Cardiac muscle cell (in vitro differentiated cells and primary cell): ENCODE measurements at regions not wholly inside any gene's neighbourhood (a gene's known extent, or its start where the extent isn't known, plus 50 kb on each side); places are given as distances from the start of the nearest gene placed in this dataset.
"Not testable (repeated sequence)": the region's sequence is repeated elsewhere in the genome, so short reads cannot be mapped to it uniquely, and the experiment has no call there.

Experiments used
- DNase-seq, 2 donors: peaks; one replicate each; pipeline versions ENCODE4 v3.0.0 to v3.0.0-alpha.2; 2010 to 2017; ENCODE audit warnings: low read depth in 1 of 2, low spot score in 1 of 2
- H3K27ac ChIP-seq: fragments of 200-600 bp; sonication (generic); 2 replicates; pipeline ENCODE4 v1.5.1; 2016
- H3K27me3 ChIP-seq: fragments of 200-600 bp; sonication (generic); 2 replicates; pipeline ENCODE4 v1.6.0; 2016; ENCODE audit warnings: control low read depth
- H3K36me3 ChIP-seq: fragments of 200-600 bp; sonication (generic); 2 replicates; pipeline ENCODE4 v1.5.1; 2016; ENCODE audit warnings: control low read depth
- H3K4me1 ChIP-seq: fragments of 200-600 bp; sonication (generic); 2 replicates; pipeline ENCODE4 v1.8.1; 2017; ENCODE audit warnings: low read depth, mild to moderate bottlenecking, mixed run types
- H3K4me3 ChIP-seq: fragments of 200-600 bp; sonication (generic); 2 replicates; pipeline ENCODE4 v1.5.1; 2016; ENCODE audit warnings: mild to moderate bottlenecking
- H3K9me3 ChIP-seq: fragments of 200-600 bp; sonication (generic); 2 replicates; pipeline ENCODE4 v1.5.1; 2017; ENCODE audit warnings: low read depth, mild to moderate bottlenecking, control low read depth
- CTCF ChIP-seq: IDR thresholded peaks from 2 replicates; pipeline ENCODE4 v1.5.1; 2012; ENCODE audit warnings: low read depth, mild to moderate bottlenecking, low read length

DNA sequence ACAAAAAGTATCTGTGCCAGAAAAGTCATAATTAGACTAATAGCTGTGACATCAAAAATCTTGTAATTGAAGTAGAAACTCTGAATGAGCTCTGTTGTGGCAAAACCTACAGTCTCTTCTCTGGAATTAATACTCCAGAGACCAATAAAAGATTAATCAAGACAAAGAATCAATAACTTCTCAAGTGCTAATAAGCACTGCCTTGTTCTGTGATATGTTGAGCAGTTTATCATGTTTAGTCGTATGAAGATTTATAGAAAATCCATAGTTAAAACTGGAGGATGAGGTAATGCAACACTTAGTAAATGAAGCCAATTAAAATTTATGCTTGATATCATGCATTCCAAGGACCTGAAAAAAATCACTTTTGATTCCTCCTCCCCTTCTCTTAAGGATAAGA lies 72.3 kb upstream of the RNF32 start:
- no peaks in the 10 kb centered on the region for H3K36me3 ChIP-seq
- DNase-seq: no peak
- H3K27me3 ChIP-seq: no peaks in the 10 kb centered on the region
- H3K4me1 ChIP-seq: no peaks in the 10 kb centered on the region
- H3K9me3 ChIP-seq: no peaks in the 10 kb centered on the region
- TF ChIP-seq CTCF: no peak
- H3K27ac ChIP-seq: no peak overlapping the region
- H3K4me3 ChIP-seq: no peak overlapping the region

DNA sequence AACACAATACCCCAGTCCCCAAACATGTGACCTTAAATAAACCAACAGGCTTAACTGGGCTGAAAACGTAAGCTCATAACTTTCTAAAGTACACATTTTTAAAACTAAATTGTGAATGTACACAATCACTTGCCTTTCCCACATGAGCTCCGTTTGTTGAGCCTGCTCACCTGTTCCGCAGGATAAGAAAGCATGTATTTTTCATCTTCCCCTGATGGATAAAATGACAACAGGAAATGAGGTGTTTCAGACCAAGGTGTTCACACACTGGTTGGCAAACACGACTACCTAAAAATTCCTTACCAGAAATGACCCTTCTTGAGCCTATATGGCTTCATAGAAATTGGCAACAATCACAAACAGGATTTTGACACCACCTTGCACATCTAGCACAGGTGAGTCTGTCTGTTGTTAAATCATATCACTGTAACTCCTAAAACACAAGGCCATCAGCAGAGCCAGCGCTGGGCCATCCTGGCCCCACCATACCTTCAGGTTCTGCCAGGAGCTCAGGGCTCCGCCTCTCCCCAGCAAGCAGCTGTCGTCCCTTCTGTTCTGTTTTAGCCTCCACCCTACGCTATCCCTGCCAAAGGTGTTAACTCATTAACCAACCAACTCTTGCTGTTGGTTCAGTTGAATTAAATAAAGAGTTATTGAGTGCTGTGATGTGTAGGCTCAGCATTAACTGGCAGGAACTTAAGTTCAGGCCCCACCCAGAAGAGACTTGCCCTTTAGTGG lies 73.6 kb upstream of the RNF32 start:
- Histone ChIP-seq H3K4me3 (no peak overlapping the region), H3K27ac (no peak overlapping the region), H3K9me3 (no peaks in the 10 kb centered on the region), H3K4me1 (no peaks in the 10 kb centered on the region), H3K27me3 (no peaks in the 10 kb centered on the region), H3K36me3 (no peaks in the 10 kb centered on the region)
- no peak for DNase-seq
- TF ChIP-seq CTCF: no peak

GRCh38 chr7:156565002-156565401 lies 75.6 kb upstream of the RNF32 start:
- H3K27ac ChIP-seq, H3K36me3 ChIP-seq, H3K9me3 ChIP-seq, DNase-seq, H3K4me1 ChIP-seq, H3K27me3 ChIP-seq, H3K4me3 ChIP-seq: not testable (repeated sequence)

- Histone ChIP-seq H3K4me1 (no peaks in the 10 kb centered on the region), H3K36me3 (no peaks in the 10 kb centered on the region), H3K9me3 (no peaks in the 10 kb centered on the region), H3K4me3 (no peak overlapping the region), H3K27ac (no peak overlapping the region), H3K27me3 (no peaks in the 10 kb centered on the region)
- TF ChIP-seq CTCF: no peak
- DNase-seq: no peak
Measured at GRCh38 chr7:156560696-156561095, 79.9 kb upstream of the RNF32 start.

DNA sequence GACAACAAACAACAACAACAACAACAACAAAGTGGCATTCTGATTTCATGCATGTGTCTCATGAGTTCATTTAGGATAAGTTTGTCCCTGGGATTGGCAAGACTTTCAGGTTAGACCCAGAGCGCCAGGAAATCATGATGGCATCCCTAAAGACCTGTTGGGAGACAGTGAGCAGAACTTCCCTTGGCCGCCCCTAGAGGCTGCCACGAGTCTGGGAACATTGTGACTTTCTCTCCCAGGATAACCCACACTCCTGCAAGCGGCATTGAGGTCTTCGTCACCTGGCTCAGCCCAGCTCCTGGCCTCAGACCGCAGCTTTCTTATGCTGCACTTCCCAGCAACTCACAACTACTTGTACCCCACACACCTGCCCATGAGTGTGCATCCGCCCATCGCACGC lies 80.5 kb upstream of the RNF32 start:
- H3K27me3 ChIP-seq: no peaks in the 10 kb centered on the region
- no peak overlapping the region for H3K4me3 ChIP-seq
- no peaks in the 10 kb centered on the region for H3K4me1 ChIP-seq
- DNase-seq: no peak
- TF ChIP-seq CTCF: no peak
- H3K36me3 ChIP-seq: no peaks in the 10 kb centered on the region
- no peak overlapping the region for H3K27ac ChIP-seq
- H3K9me3 ChIP-seq: no peaks in the 10 kb centered on the region

GRCh38 chr7:156559001-156559400 lies 81.6 kb upstream of the RNF32 start:
- H3K4me1 ChIP-seq: no peaks in the 10 kb centered on the region
- no peak overlapping the region for H3K4me3 ChIP-seq
- TF ChIP-seq CTCF: no peak
- H3K36me3 ChIP-seq: no peaks in the 10 kb centered on the region
- no peaks in the 10 kb centered on the region for H3K27me3 ChIP-seq
- H3K27ac ChIP-seq: no peak overlapping the region
- no peak for DNase-seq
- no peaks in the 10 kb centered on the region for H3K9me3 ChIP-seq
